Tibial nerve (tissue), 4 donors: ENCODE measurements at regions not wholly inside any gene's neighbourhood (a gene's known extent, or its start where the extent isn't known, plus 50 kb on each side); places are given as distances from the start of the nearest gene placed in this dataset.

Experiments
- DNase-seq, 2 donors: peaks; one replicate each; pipeline ENCODE4 v3.0.0-alpha.2; 2019; ENCODE audit warnings: low spot score in 2 of 2
- H3K27ac ChIP-seq, 4 donors: fragments of 200-600 bp; sonication (generic) in 3 of 4; one replicate each; pipeline ENCODE4 v1.5.1; 2017 to 2019; ENCODE audit warnings: mild to moderate bottlenecking in 1 of 4
- H3K27me3 ChIP-seq, 2 donors: fragments of 200-600 bp; sonication (generic) in 1 of 2; one replicate each; pipeline versions ENCODE4 v1.5.1 to v1.6.0; 2017 to 2019
- H3K36me3 ChIP-seq, 3 donors: fragments of 200-600 bp; sonication (generic); one replicate each; pipeline ENCODE4 v1.5.1; 2018 to 2019
- H3K4me1 ChIP-seq, 4 donors: fragments of 200-600 bp; sonication (generic) in 3 of 4; one replicate each; pipeline ENCODE4 v1.5.1; 2017 to 2019
- H3K4me3 ChIP-seq, 4 donors: fragments of 200-600 bp; sonication (generic) in 3 of 4; one replicate each; pipeline ENCODE4 v1.5.1; 2017 to 2019; ENCODE audit warnings: mild to moderate bottlenecking in 1 of 4, moderate library complexity in 1 of 4
- H3K9me3 ChIP-seq, 4 donors: fragments of 200-600 bp; sonication (generic) in 3 of 4; one replicate each; pipeline ENCODE4 v1.5.1; 2017 to 2019
- CTCF ChIP-seq, 5 experiments: fragments of 200-600 bp in 3 of 5; fragments of 450-650 bp in 2 of 5; sonication (generic) in 3 of 5; IDR thresholded peaks; one replicate each; pipeline ENCODE4 v1.5.1; 2016 to 2019; ENCODE audit warnings: antibody characterized with exemption in 5 of 5, mild to moderate bottlenecking in 3 of 5, moderate library complexity in 2 of 5
- EP300 ChIP-seq, 2 donors: sonication (generic); formaldehyde crosslinking; IDR thresholded peaks; one replicate each; pipeline ENCODE4 v1.6.1; 2017; ENCODE audit warnings: antibody characterized with exemption in 2 of 2, mild to moderate bottlenecking in 1 of 2
- POLR2A ChIP-seq, 2 donors: fragments of 450-650 bp; IDR thresholded peaks; one replicate each; pipeline ENCODE4 v1.6.1; 2017; ENCODE audit warnings: antibody characterized with exemption in 2 of 2, mild to moderate bottlenecking in 2 of 2, moderate library complexity in 2 of 2
- WGBS, 2 donors: methylation state at CpG; one replicate each; pipeline ENCODE4 v1.1.5; 2018; 5-methylcytosine and 5-hydroxymethylcytosine counted together

- Histone ChIP-seq H3K4me3 (no peak overlapping the region), H3K27me3 (no peaks in the 10 kb centered on the region), H3K36me3 (no peaks in the 10 kb centered on the region), H3K4me1 (no peaks in the 10 kb centered on the region), H3K9me3 (peaks cover 0 to 4% (median 0%) of the 10 kb centered on the region in 4 donors), H3K27ac (no peak overlapping the region)
- DNase-seq = no peak
- WGBS, 2 donors = 96 to 97% methylated on average over 2 of the region's 2 CpGs
- TF ChIP-seq POLR2A (IDR thresholded peaks at IDR 0.05) (no peak), CTCF (IDR thresholded peaks at IDR 0.05) (no peak), EP300 (IDR thresholded peaks at IDR 0.05) (no peak)
Measured at GRCh38 chr11:80569832-80570231, 1129.0 kb upstream of the TENM4 start.

- H3K4me3 ChIP-seq = no peak overlapping the region
- H3K9me3 ChIP-seq = no peaks in the 10 kb centered on the region
- 56 to 62% methylated on average over 5 of the region's 5 CpGs for WGBS, 2 donors
- H3K4me1 ChIP-seq = no peaks in the 10 kb centered on the region
- no peak for TF ChIP-seq POLR2A (IDR thresholded peaks at IDR 0.05)
- TF ChIP-seq CTCF (IDR thresholded peaks at IDR 0.05) = no peak
- TF ChIP-seq EP300 (IDR thresholded peaks at IDR 0.05) = no peak
- no peaks in the 10 kb centered on the region for H3K27me3 ChIP-seq
- H3K27ac ChIP-seq = no peak overlapping the region
- DNase-seq = no peak
- H3K36me3 ChIP-seq = no peaks in the 10 kb centered on the region
Measured at GRCh38 chr11:80565231-80565630, 1124.4 kb upstream of the TENM4 start.

GRCh38 chr11:80562523-80563125, 1121.8 kb upstream of the TENM4 start:
- H3K36me3 ChIP-seq = no peaks in the 10 kb centered on the region
- H3K4me3 ChIP-seq = no peak overlapping the region
- DNase-seq = no peak
- no peaks in the 10 kb centered on the region for H3K9me3 ChIP-seq
- H3K27me3 ChIP-seq = no peaks in the 10 kb centered on the region
- H3K4me1 ChIP-seq = no peaks in the 10 kb centered on the region
- 34 to 37% methylated on average over 4 of the region's 4 CpGs for WGBS, 2 donors
- H3K27ac ChIP-seq = no peak overlapping the region
- TF ChIP-seq EP300 (IDR thresholded peaks at IDR 0.05) (no peak), POLR2A (IDR thresholded peaks at IDR 0.05) (no peak), CTCF (IDR thresholded peaks at IDR 0.05) (no peak)

- TF ChIP-seq EP300 (IDR thresholded peaks at IDR 0.05) = no peak
- 96 to 97% methylated on average over 2 of the region's 2 CpGs for WGBS, 2 donors
- Histone ChIP-seq H3K36me3 (no peaks in the 10 kb centered on the region), H3K27me3 (no peaks in the 10 kb centered on the region), H3K9me3 (no peaks in the 10 kb centered on the region), H3K4me3 (no peak overlapping the region), H3K27ac (no peak overlapping the region), H3K4me1 (no peaks in the 10 kb centered on the region)
- no peak for DNase-seq
Measured at GRCh38 chr11:80559942-80560341, 1119.1 kb upstream of the TENM4 start.

- Histone ChIP-seq H3K36me3 (no peaks in the 10 kb centered on the region), H3K9me3 (no peaks in the 10 kb centered on the region), H3K27ac (no peak overlapping the region), H3K27me3 (no peaks in the 10 kb centered on the region), H3K4me1 (no peaks in the 10 kb centered on the region), H3K4me3 (no peak overlapping the region)
- TF ChIP-seq CTCF (IDR thresholded peaks at IDR 0.05) (no peak), EP300 (IDR thresholded peaks at IDR 0.05) (no peak), POLR2A (IDR thresholded peaks at IDR 0.05) (no peak)
- no peak for DNase-seq
- 89 to 94% methylated on average over 2 of the region's 2 CpGs for WGBS, 2 donors
Measured at GRCh38 chr11:80553565-80553964, 1112.7 kb upstream of the TENM4 start.

GRCh38 chr11:80542704-80543103, 1101.9 kb upstream of the TENM4 start:
- WGBS, 2 donors = 88 to 90% methylated on average over 2 of the region's 2 CpGs
- TF ChIP-seq POLR2A (IDR thresholded peaks at IDR 0.05) (no peak), CTCF (IDR thresholded peaks at IDR 0.05) (no peak)
- no peak overlapping the region for H3K4me3 ChIP-seq
- H3K27ac ChIP-seq = no peak overlapping the region
- H3K9me3 ChIP-seq = no peaks in the 10 kb centered on the region
- H3K27me3 ChIP-seq = no peaks in the 10 kb centered on the region
- no peaks in the 10 kb centered on the region for H3K36me3 ChIP-seq
- no peak for DNase-seq
- no peaks in the 10 kb centered on the region for H3K4me1 ChIP-seq
